GM12891 (cell line): ENCODE measurements at regions not wholly inside any gene's neighbourhood (a gene's known extent, or its start where the extent isn't known, plus 50 kb on each side); places are given as distances from the start of the nearest gene placed in this dataset.

ENCODE experiments used
- PAX5 ChIP-seq: IDR thresholded peaks from 2 replicates; pipeline ENCODE4 v1.6.1; 2011; ENCODE audit warnings: low read length, moderate library complexity, mild to moderate bottlenecking; ENCODE audit not compliant: insufficient read depth, severe bottlenecking
- POLR2A ChIP-seq: IDR thresholded peaks from 2 replicates; pipeline ENCODE4 v1.6.1; 2011; ENCODE audit warnings: low read depth, low read length, control low read depth
- POLR2AphosphoS5 ChIP-seq: IDR thresholded peaks from 2 replicates; pipeline ENCODE4 v1.6.1; 2011; ENCODE audit warnings: low read depth, low read length, control low read depth
- TAF1 ChIP-seq: IDR thresholded peaks from 2 replicates; pipeline ENCODE4 v1.6.1; 2011; ENCODE audit warnings: low read depth, low read length, control low read depth

- TF ChIP-seq POLR2A (no peak), POLR2AphosphoS5 (no peak), TAF1 (no peak), PAX5 (no peak)
These were observed 100.3 kb upstream of the TMEM18 start for GRCh38 chr2:777546-777945.
